ENCODE measurements at regions not wholly inside any gene's neighbourhood (a gene's known extent, or its start where the extent isn't known, plus 50 kb on each side); places are given as distances from the start of the nearest gene placed in this dataset.

GRCh38 chr13:71962126-71962525 is 95.1 kb upstream of the DACH1 start:
- no peaks in the 10 kb centered on the region for H3K4me1 ChIP-seq (ENCODE audit: insufficient read depth)
- no peak overlapping the region for H3K27ac ChIP-seq
- no peak for DNase-seq
- TF ChIP-seq EP300 (IDR thresholded peaks at IDR 0.05) = no peak
- no peak for TF ChIP-seq POLR2A (IDR thresholded peaks at IDR 0.05)
- TF ChIP-seq CTCF (IDR thresholded peaks at IDR 0.05) = no peak
- WGBS, 3 donors = 64 to 75% (median 64%) methylated on average over 2 of the region's 2 CpGs
- intact Hi-C loops (cut with DNase I) = no loop called here
- no peaks in the 10 kb centered on the region for H3K36me3 ChIP-seq
- H3K27me3 ChIP-seq = no peaks in the 10 kb centered on the region
- H3K9me3 ChIP-seq = no peaks in the 10 kb centered on the region
- H3K4me3 ChIP-seq = no peak overlapping the region

GRCh38 chr13:71949441-71949840 is 82.4 kb upstream of the DACH1 start:
- WGBS, 3 donors = 56 to 73% (median 60%) methylated on average over 2 of the region's 2 CpGs

GRCh38 chr13:71939186-71939585 is 72.2 kb upstream of the DACH1 start:
- H3K27ac ChIP-seq = no peak overlapping the region
- no peaks in the 10 kb centered on the region for H3K9me3 ChIP-seq
- no peak for DNase-seq
- H3K4me3 ChIP-seq = no peak overlapping the region
- 30 to 56% (median 50%) methylated on average over 4 of the region's 4 CpGs for WGBS, 3 donors
- no peaks in the 10 kb centered on the region for H3K36me3 ChIP-seq
- H3K27me3 ChIP-seq = no peaks in the 10 kb centered on the region
- no peaks in the 10 kb centered on the region for H3K4me1 ChIP-seq (ENCODE audit: insufficient read depth)
- intact Hi-C loops (cut with DNase I) = no loop called here
- TF ChIP-seq POLR2A (IDR thresholded peaks at IDR 0.05) (no peak), EP300 (IDR thresholded peaks at IDR 0.05) (no peak), CTCF (IDR thresholded peaks at IDR 0.05) (no peak)

More at GRCh38 chr13:71949441-71949840, 82.4 kb upstream of the DACH1 start:
- Histone ChIP-seq H3K4me1 (ENCODE audit: insufficient read depth) (no peaks in the 10 kb centered on the region), H3K4me3 (no peak overlapping the region), H3K9me3 (no peaks in the 10 kb centered on the region), H3K36me3 (no peaks in the 10 kb centered on the region), H3K27me3 (no peaks in the 10 kb centered on the region), H3K27ac (no peak overlapping the region)
- no peak for DNase-seq
- TF ChIP-seq EP300 (IDR thresholded peaks at IDR 0.05) (no peak), POLR2A (IDR thresholded peaks at IDR 0.05) (no peak), CTCF (IDR thresholded peaks at IDR 0.05) (no peak)
- intact Hi-C loops (cut with DNase I) = no loop called here

GRCh38 chr13:71935166-71935840 is 68.3 kb upstream of the DACH1 start:
- H3K27ac ChIP-seq = no peak overlapping the region
- H3K4me3 ChIP-seq = no peak overlapping the region
- no peak for TF ChIP-seq CTCF (IDR thresholded peaks at IDR 0.05)
- no peak for TF ChIP-seq EP300 (IDR thresholded peaks at IDR 0.05)
- H3K4me1 ChIP-seq (ENCODE audit: insufficient read depth) = no peaks in the 10 kb centered on the region
- no peaks in the 10 kb centered on the region for H3K36me3 ChIP-seq
- DNase-seq = no peak
- no peaks in the 10 kb centered on the region for H3K9me3 ChIP-seq
- no peaks in the 10 kb centered on the region for H3K27me3 ChIP-seq
- intact Hi-C loops (cut with DNase I) = no loop called here
- WGBS, 3 donors = 80 to 90% (median 88%) methylated on average over 4 of the region's 4 CpGs

Data from ovary (tissue), 7 donors.